ENCODE measurements at regions not wholly inside any gene's neighbourhood (a gene's known extent, or its start where the extent isn't known, plus 50 kb on each side); places are given as distances from the start of the nearest gene placed in this dataset.

- no peak for TF ChIP-seq CTCF (conservative IDR thresholded peaks at IDR 0.05)
- no peak overlapping the region for H3K27ac ChIP-seq
Measured at GRCh38 chr13:50635504-50635903, 208.0 kb downstream of the DLEU7 start.

- no peak for TF ChIP-seq CTCF (conservative IDR thresholded peaks at IDR 0.05)
Measured at GRCh38 chr13:50636007-50636704, 207.3 kb downstream of the DLEU7 start.

GRCh38 chr13:50643060-50643459, 200.4 kb downstream of the DLEU7 start:
- peak overlapping the region; percentile 64; the same call in 1 of the 2 replicates for H3K27ac ChIP-seq
- TF ChIP-seq CTCF (conservative IDR thresholded peaks at IDR 0.05) = no peak

More at GRCh38 chr13:50636007-50636704, 207.3 kb downstream of the DLEU7 start:
- H3K27ac ChIP-seq = no peak overlapping the region

DNA sequence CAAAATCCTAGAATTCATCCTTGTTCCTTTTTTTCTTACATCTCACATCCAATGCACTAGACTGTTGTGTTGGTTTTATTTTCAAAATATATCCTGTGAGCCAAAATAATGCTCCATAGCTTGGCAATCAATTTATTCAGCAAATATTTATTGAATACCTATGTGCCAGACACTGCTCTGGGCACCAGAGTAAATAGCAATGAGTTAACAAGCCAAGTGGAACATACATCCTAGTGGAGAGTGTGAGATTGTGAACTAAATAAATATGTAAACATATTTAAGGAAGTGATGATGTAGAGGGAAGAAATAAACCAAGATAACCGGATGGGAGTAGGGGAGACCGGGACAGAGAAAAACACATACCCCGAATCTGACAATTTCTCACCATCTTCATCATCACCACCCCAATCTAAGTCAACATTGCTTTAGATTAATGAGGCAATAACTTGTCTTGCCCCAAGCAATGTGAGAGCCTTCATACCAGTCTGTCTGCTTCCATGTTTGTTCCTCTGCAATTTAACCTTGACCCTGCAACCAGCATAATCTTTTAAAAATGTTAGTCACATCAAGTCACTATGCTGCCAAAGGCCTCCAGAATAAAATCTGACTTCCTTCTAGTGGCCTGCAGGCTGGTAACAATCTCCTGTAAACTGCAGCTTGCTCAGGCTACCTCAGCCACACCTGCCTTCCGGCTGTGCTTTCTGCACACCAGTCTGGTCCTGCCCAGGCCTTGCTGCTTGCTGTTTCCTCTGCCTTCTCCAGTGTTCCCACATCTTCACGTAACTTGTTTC, 199.2 kb downstream of the DLEU7 start:
- peak overlapping the region; percentile 64 for H3K27ac ChIP-seq
- peak; percentile 22; the same call in 1 of the 2 replicates for TF ChIP-seq CTCF (conservative IDR thresholded peaks at IDR 0.05)

DNA sequence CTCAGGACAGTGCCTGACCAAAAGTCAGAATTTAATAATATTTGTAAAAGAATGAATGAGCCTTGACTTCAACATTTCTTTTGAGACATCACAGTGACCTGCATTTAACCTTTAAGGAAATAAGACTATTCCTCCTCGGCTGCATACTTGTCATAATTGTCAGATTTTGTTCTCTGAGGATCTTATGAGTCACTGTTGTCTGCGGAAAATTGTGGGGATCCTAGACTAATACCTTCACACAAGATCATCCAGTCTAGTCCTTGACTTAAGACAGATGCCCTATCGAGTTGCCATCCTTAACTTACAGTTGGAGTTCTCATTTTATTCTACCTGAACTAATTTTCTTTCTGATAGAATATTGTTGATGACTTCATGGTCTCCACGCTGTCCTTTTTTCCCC, 198.4 kb downstream of the DLEU7 start:
- H3K27ac ChIP-seq = peak overlapping the region; percentile 64
- no peak for TF ChIP-seq CTCF (conservative IDR thresholded peaks at IDR 0.05)

DNA sequence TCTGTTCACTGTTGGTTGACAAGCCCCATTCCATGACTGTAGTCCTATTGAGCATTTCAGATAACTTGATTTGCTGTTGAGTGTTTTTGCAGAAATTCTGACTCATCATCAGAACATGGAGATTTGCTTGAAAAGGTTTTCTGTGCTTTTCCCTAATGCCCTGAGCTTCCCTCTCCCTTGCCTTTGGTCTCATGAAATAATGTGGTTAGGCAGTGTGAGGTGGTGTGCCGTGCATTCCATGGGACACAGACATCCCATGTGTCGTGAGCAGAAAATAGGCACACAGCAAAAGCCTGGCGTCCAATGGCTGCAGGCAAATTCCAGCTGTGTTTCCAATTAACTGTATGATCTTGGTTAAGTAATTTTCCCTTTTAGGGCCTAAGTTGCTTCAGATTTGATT, 197.4 kb downstream of the DLEU7 start:
- TF ChIP-seq CTCF (conservative IDR thresholded peaks at IDR 0.05) = no peak
- peak overlapping the region; percentile 64; the same call in 1 of the 2 replicates for H3K27ac ChIP-seq

GRCh38 chr13:50649211-50649610, 194.3 kb downstream of the DLEU7 start:
- H3K27ac ChIP-seq = no peak overlapping the region
- no peak for TF ChIP-seq CTCF (conservative IDR thresholded peaks at IDR 0.05)
